GM12878 (cell line): ENCODE measurements at regions not wholly inside any gene's neighbourhood (a gene's known extent, or its start where the extent isn't known, plus 50 kb on each side); places are given as distances from the start of the nearest gene placed in this dataset.

Experiments used
- ATAC-seq: fragments of 200-7000 bp; cut with Tn5 transposase; 3 replicates; pipeline ENCODE4 v1.9.1; 2020; ENCODE audit warnings: mild to moderate bottlenecking, moderate library complexity
- BruUV-seq: library from RNA; stranded (reverse); fragments of 400-500 nt; replicated peaks from 2 replicates; lab custom pipeline; 2021; lab: Mats Ljungman, UMichigan
- CTCF ChIA-PET: fragments of 300-600 bp; sonication (Branson Sonifier 250); formaldehyde crosslinking; extraction: SDS; loops from one replicate; lab custom pipeline; 2021; ENCODE audit warnings: inconsistent platforms; lab: Yijun Ruan, JAX
- POLR2A ChIA-PET: fragments of 350-600 bp; formaldehyde crosslinking; extraction: SDS; loops from one replicate; lab custom pipeline; 2021; ENCODE audit warnings: inconsistent platforms; lab: Charles Lee
- RAD21 ChIA-PET: fragments of 300-600 bp; sonication (Branson Sonifier 250); formaldehyde crosslinking; loops from one replicate; lab custom pipeline; 2023; ENCODE audit warnings: antibody characterized with exemption; ENCODE audit not compliant: unreplicated experiment; lab: Charles Lee
- SMC1A ChIA-PET: fragments of 300-600 bp; sonication (Branson Sonifier 250); formaldehyde crosslinking; loops from one replicate; lab custom pipeline; 2023; ENCODE audit not compliant: unreplicated experiment, uncharacterized antibody; lab: Charles Lee
- DNase-seq: peaks from one replicate; pipeline ENCODE4 v3.0.0-alpha.2; 2011; ENCODE audit warnings: low read depth, low spot score
- FAIRE-seq: peaks from 3 replicates; lab custom pipeline; 2011; peaks lifted over from hg19 to GRCh38; lab: Jason Lieb, UNC
- H2AFZ ChIP-seq: 2 replicates; pipeline ENCODE4 v1.6.0; 2011; ENCODE audit warnings: low read depth, low read length, control low read depth; ENCODE audit not compliant: control insufficient read depth
- H3K27ac ChIP-seq: 2 replicates; pipeline ENCODE4 v1.5.1; 2011; ENCODE audit warnings: control low read depth; ENCODE audit not compliant: control insufficient read depth, insufficient read depth
- H3K27me3 ChIP-seq, 2 experiments: replicated peaks in 1 of 2; 2 replicates each; pipeline versions ENCODE4 v1.6.0 to v1.6.1; 2011; ENCODE audit warnings: low read length in 1 of 2; ENCODE audit not compliant: control insufficient read depth in 2 of 2, insufficient read depth in 2 of 2
- H3K36me3 ChIP-seq, 2 experiments: 2 replicates each; pipeline ENCODE4 v1.5.1; 2011; ENCODE audit warnings: low read length in 1 of 2; ENCODE audit not compliant: control insufficient read depth in 2 of 2, insufficient read depth in 2 of 2
- H3K4me1 ChIP-seq: 2 replicates; pipeline ENCODE4 v1.6.1; 2011; ENCODE audit warnings: mild to moderate bottlenecking, low read length, moderate library complexity, mixed read lengths; ENCODE audit not compliant: control insufficient read depth, insufficient read depth
- H3K4me2 ChIP-seq: 2 replicates; pipeline ENCODE4 v1.6.0; 2011; ENCODE audit warnings: control low read depth; ENCODE audit not compliant: control insufficient read depth, insufficient read depth
- H3K4me3 ChIP-seq: fragments of 200-600 bp; sonication (generic); 2 replicates; pipeline ENCODE4 v1.5.1; 2016
- H3K79me2 ChIP-seq: 2 replicates; pipeline ENCODE4 v1.6.0; 2011; ENCODE audit warnings: low read length; ENCODE audit not compliant: control insufficient read depth, insufficient read depth
- H3K9ac ChIP-seq: 2 replicates; pipeline ENCODE4 v1.8.0; 2011; ENCODE audit warnings: low read length, control low read depth, mixed read lengths; ENCODE audit not compliant: control insufficient read depth, insufficient read depth
- H3K9me3 ChIP-seq: replicated peaks from 3 replicates; pipeline ENCODE4 v1.5.1; 2011; ENCODE audit warnings: mild to moderate bottlenecking, low read length; ENCODE audit not compliant: control insufficient read depth, insufficient read depth
- H4K20me1 ChIP-seq: 2 replicates; pipeline ENCODE4 v1.6.0; 2011; ENCODE audit not compliant: control insufficient read depth, insufficient read depth
- HCFC1 ChIP-seq: fragments of 150-350 bp; IDR thresholded peaks from 2 replicates; pipeline ENCODE4 v1.6.1; 2014; ENCODE audit warnings: low read length
- NR2C1 ChIP-seq: fragments of 450-650 bp; IDR thresholded peaks from 2 replicates; pipeline ENCODE4 v1.6.1; 2017; ENCODE audit warnings: antibody characterized with exemption, mild to moderate bottlenecking, moderate library complexity
- REST ChIP-seq: IDR thresholded peaks from 2 replicates; pipeline ENCODE4 v1.6.1; 2012; ENCODE audit warnings: mild to moderate bottlenecking, low read depth, low read length
- SKIL ChIP-seq: fragments of 450-650 bp; IDR thresholded peaks from 2 replicates; pipeline ENCODE4 v1.6.1; 2017; ENCODE audit warnings: mild to moderate bottlenecking, low read depth, inconsistent platforms; ENCODE audit not compliant: poor library complexity, severe bottlenecking
- TCF3 ChIP-seq: IDR thresholded peaks from 2 replicates; pipeline ENCODE4 v1.6.1; 2012; ENCODE audit warnings: low read depth, mild to moderate bottlenecking, low read length, borderline replicate concordance; ENCODE audit not compliant: insufficient read depth
- YY1 ChIP-seq: IDR thresholded peaks from 2 replicates; pipeline ENCODE4 v1.6.1; 2011; ENCODE audit warnings: low read depth, mild to moderate bottlenecking, low read length
- WGBS: methylation state at CpG from one replicate; pipeline ENCODE4 v1.1.6; 2016; ENCODE audit warnings: low lambda C conversion rate; ENCODE audit not compliant: insufficient replicate concordance, insufficient coverage; ENCODE audit errors: missing lambda C conversion rate; 5-methylcytosine and 5-hydroxymethylcytosine counted together
- in situ Hi-C: fragments of 300-500 bp; cut with MboI; formaldehyde crosslinking; loops from 9 replicates; pipeline ENCODE4 v1.14.3; 2018; ENCODE audit warnings: mixed read lengths
- intact Hi-C: fragments of 100-400 bp; cut with micrococcal nuclease; formaldehyde crosslinking; loops from one replicate; pipeline ENCODE4 v1.14.2; 2022; ENCODE audit not compliant: unreplicated experiment
- TF ChIP-seq, protein P1 (sequence below): fragments of 450-650 bp; IDR thresholded peaks from 2 replicates; pipeline ENCODE4 v1.6.1; 2017; ENCODE audit warnings: antibody characterized with exemption, mild to moderate bottlenecking, moderate library complexity

DNA sequence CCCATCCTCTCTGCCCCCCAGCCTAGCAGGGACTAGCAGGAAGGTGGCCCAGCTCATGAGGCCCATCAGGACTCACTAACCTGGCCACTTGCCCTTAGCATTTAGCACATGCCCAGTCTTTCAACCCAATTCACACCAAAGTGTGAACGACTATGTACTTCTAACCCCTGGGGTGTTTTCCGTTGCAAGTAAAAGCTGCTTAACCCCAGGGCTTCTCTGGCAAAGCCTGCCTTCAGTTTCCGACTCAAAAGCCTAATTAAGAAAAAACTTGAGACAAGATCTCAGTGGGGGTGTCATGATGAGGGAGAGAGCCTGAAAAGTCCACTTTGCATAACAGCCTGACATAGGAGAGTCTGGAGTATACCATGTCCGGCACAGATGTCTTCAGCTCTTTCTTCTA, 347.8 kb downstream of the MN1 start (continued):
- TF ChIP-seq SKIL (no peak), YY1 (no peak), TCF3 (no peak), NR2C1 (no peak), HCFC1 (no peak)
- TF ChIP-seq, protein P1, sequence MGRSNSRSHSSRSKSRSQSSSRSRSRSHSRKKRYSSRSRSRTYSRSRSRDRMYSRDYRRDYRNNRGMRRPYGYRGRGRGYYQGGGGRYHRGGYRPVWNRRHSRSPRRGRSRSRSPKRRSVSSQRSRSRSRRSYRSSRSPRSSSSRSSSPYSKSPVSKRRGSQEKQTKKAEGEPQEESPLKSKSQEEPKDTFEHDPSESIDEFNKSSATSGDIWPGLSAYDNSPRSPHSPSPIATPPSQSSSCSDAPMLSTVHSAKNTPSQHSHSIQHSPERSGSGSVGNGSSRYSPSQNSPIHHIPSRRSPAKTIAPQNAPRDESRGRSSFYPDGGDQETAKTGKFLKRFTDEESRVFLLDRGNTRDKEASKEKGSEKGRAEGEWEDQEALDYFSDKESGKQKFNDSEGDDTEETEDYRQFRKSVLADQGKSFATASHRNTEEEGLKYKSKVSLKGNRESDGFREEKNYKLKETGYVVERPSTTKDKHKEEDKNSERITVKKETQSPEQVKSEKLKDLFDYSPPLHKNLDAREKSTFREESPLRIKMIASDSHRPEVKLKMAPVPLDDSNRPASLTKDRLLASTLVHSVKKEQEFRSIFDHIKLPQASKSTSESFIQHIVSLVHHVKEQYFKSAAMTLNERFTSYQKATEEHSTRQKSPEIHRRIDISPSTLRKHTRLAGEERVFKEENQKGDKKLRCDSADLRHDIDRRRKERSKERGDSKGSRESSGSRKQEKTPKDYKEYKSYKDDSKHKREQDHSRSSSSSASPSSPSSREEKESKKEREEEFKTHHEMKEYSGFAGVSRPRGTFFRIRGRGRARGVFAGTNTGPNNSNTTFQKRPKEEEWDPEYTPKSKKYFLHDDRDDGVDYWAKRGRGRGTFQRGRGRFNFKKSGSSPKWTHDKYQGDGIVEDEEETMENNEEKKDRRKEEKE = no peak

- Histone ChIP-seq H3K9me3 (no peaks in the 10 kb centered on the region), H3K27me3 (no peaks in the 10 kb centered on the region), H3K79me2 (no peaks in the 10 kb centered on the region), H3K4me2 (no peak overlapping the region), H3K4me1 (no peaks in the 10 kb centered on the region), H3K4me3 (no peak overlapping the region), H3K36me3 (no peaks in the 10 kb centered on the region), H2AFZ (no peak overlapping the region), H3K9ac (no peak overlapping the region), H4K20me1 (no peaks in the 10 kb centered on the region), H3K27ac (no peak overlapping the region)
- POLR2A ChIA-PET = no interaction called here
- RAD21 ChIA-PET = no interaction called here
- ATAC-seq (no peak), FAIRE-seq (no peak), DNase-seq (no peak)
- CTCF ChIA-PET = no interaction called here
- intact Hi-C loops = no loop called here
- in situ Hi-C loops = no loop called here
- TF ChIP-seq HCFC1 = no peak
- TF ChIP-seq REST = peak; percentile 70; the same call in 1 of the 2 replicates
- no TSS peak for BruUV-seq
- SMC1A ChIA-PET = no interaction called here
- WGBS = 15% methylated on average over 4 of the region's 4 CpGs
These were observed 346.6 kb downstream of the MN1 start for GRCh38 chr22:27454807-27455450.
